ENCODE measurements at regions not wholly inside any gene's neighbourhood (a gene's known extent, or its start where the extent isn't known, plus 50 kb on each side); places are given as distances from the start of the nearest gene placed in this dataset.

DNA sequence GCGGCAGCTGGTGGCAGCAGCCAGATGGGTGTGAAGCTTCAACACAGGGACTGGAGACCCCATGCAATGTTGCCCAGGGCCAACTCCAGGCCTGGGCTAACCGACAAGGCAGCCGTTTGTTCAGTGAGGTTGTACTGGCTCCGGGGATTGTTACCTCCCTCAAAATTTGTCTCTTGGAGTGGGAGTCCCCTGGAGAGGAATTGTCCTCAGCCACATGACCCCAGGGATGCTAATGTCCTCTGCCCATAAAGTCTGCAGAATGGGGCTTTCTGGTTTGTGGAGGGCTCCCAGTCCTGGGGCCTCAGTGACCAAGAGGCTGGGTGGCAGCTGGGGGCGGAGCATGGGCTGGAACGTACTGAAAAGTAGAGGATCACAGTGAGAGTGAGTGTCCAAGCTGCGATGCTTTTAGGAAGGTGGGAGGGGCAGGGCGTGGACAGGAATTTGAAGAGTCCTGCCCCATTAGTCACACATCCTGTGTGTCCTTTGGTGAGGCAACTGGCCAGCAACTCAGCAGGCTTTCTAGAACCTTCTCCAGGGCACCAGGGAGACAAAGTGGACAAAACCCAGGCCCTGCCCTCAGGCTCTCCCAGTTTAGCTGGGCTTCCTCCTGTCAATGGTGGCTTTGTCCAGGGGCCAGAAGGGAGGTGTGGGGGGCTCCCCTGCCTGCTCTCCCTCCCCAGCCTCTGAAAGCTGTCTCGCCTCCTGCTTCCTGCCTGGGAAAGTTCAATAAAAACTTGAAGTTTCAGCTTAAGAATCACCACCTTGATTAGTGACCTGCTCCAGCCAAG lies 114.0 kb downstream of the NSG2 start:
- no peak overlapping the region for H3K4me3 ChIP-seq (ENCODE audit: control insufficient read depth, low read depth, low read length)
- TF ChIP-seq, protein P1, sequence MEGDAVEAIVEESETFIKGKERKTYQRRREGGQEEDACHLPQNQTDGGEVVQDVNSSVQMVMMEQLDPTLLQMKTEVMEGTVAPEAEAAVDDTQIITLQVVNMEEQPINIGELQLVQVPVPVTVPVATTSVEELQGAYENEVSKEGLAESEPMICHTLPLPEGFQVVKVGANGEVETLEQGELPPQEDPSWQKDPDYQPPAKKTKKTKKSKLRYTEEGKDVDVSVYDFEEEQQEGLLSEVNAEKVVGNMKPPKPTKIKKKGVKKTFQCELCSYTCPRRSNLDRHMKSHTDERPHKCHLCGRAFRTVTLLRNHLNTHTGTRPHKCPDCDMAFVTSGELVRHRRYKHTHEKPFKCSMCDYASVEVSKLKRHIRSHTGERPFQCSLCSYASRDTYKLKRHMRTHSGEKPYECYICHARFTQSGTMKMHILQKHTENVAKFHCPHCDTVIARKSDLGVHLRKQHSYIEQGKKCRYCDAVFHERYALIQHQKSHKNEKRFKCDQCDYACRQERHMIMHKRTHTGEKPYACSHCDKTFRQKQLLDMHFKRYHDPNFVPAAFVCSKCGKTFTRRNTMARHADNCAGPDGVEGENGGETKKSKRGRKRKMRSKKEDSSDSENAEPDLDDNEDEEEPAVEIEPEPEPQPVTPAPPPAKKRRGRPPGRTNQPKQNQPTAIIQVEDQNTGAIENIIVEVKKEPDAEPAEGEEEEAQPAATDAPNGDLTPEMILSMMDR (IDR thresholded peaks at IDR 0.05; ENCODE audit: control insufficient read depth, insufficient read depth, low read depth, low read length, missing control alignments), result no peak
- DNase-seq (ENCODE audit: low read depth), result peak; percentile 44

DNA sequence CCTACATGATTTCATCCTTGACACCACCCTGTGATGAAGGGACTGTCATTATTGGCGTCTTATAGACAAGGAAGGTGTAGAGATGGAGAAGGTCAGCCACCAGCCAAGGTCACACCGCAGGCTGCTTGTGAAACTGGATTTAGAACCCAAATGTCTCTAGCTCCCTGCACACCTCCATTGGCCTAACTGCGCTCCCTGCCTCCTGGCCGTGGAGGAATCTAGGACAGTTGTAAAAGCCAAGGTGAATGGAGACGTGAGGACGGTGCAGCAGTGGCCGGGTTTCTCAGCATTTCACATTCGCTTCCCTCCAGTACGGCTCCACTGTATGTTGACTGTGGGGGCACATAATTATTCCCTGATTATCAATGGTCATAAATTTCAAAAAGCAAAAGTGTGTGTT lies 119.9 kb downstream of the NSG2 start:
- no peak for DNase-seq (ENCODE audit: low read depth)
- no peak overlapping the region for H3K4me3 ChIP-seq (ENCODE audit: control insufficient read depth, low read depth, low read length)
- TF ChIP-seq, protein P1 (IDR thresholded peaks at IDR 0.05; ENCODE audit: control insufficient read depth, insufficient read depth, low read depth, low read length, missing control alignments), result no peak

- TF ChIP-seq, protein P1 (IDR thresholded peaks at IDR 0.05; ENCODE audit: control insufficient read depth, insufficient read depth, low read depth, low read length, missing control alignments), result no peak
- no peak overlapping the region for H3K4me3 ChIP-seq (ENCODE audit: control insufficient read depth, low read depth, low read length)
- no peak for DNase-seq (ENCODE audit: low read depth)
Measured at GRCh38 chr5:174166231-174167079, 120.9 kb downstream of the NSG2 start.

GRCh38 chr5:174167080-174167910 lies 121.8 kb downstream of the NSG2 start:
- TF ChIP-seq, protein P1 (IDR thresholded peaks at IDR 0.05; ENCODE audit: control insufficient read depth, insufficient read depth, low read depth, low read length, missing control alignments), result no peak
- DNase-seq (ENCODE audit: low read depth), result no peak
- H3K4me3 ChIP-seq (ENCODE audit: control insufficient read depth, low read depth, low read length), result no peak overlapping the region

GRCh38 chr5:174172152-174172551 lies 126.6 kb downstream of the NSG2 start:
- DNase-seq (ENCODE audit: low read depth), result no peak

More at GRCh38 chr5:174172152-174172551, 126.6 kb downstream of the NSG2 start:
- TF ChIP-seq, protein P1 (IDR thresholded peaks at IDR 0.05; ENCODE audit: control insufficient read depth, insufficient read depth, low read depth, low read length, missing control alignments), result no peak
- no peak overlapping the region for H3K4me3 ChIP-seq (ENCODE audit: control insufficient read depth, low read depth, low read length)

Measured in AG09309 (cell line).